PC-9 (cell line): ENCODE measurements at regions not wholly inside any gene's neighbourhood (a gene's known extent, or its start where the extent isn't known, plus 50 kb on each side); places are given as distances from the start of the nearest gene placed in this dataset.

Source experiments
- BruUV-seq: library from RNA; stranded (reverse); fragments of 400-500 nt; replicated peaks from 2 replicates; lab custom pipeline; 2021; lab: Mats Ljungman, UMichigan
- CTCF ChIA-PET: fragments of 300-600 bp; sonication (Branson Sonifier 250); formaldehyde crosslinking; loops from one replicate; lab custom pipeline; 2022; ENCODE audit warnings: antibody characterized with exemption; lab: Charles Lee
- POLR2A ChIA-PET: fragments of 300-600 bp; sonication (Branson Sonifier 250); formaldehyde crosslinking; loops from one replicate; lab custom pipeline; 2022; ENCODE audit warnings: antibody characterized with exemption; ENCODE audit not compliant: unreplicated experiment; lab: Charles Lee
- DNase-seq, 2 experiments: peaks; one replicate each; pipeline versions ENCODE4 v3.0.0 to v3.0.0-alpha.2; 2015 to 2022; ENCODE audit warnings: mixed read lengths in 1 of 2
- H2AFZ ChIP-seq: fragments of 200-600 bp; sonication (generic); 2 replicates; pipeline ENCODE4 v1.8.1; 2017; ENCODE audit warnings: antibody characterized with exemption
- H3F3A ChIP-seq: fragments of 200-600 bp; sonication (generic); 2 replicates; pipeline ENCODE4 v1.8.1; 2017; ENCODE audit warnings: antibody characterized with exemption, mild to moderate bottlenecking, low read depth; ENCODE audit not compliant: insufficient read depth
- H3K27ac ChIP-seq: fragments of 200-600 bp; sonication (generic); 2 replicates; pipeline ENCODE4 v1.6.1; 2016; ENCODE audit warnings: mixed run types
- H3K27me3 ChIP-seq: fragments of 200-600 bp; sonication (generic); 2 replicates; pipeline ENCODE4 v1.6.1; 2016; ENCODE audit warnings: low read depth, mixed run types; ENCODE audit not compliant: insufficient read depth
- H3K36me3 ChIP-seq: fragments of 200-600 bp; sonication (generic); 2 replicates; pipeline ENCODE4 v1.6.1; 2016; ENCODE audit warnings: low read depth, mixed run types
- H3K4me1 ChIP-seq: fragments of 200-600 bp; sonication (generic); replicated peaks from 2 replicates; pipeline ENCODE4 v1.6.1; 2016; ENCODE audit warnings: mixed run types; ENCODE audit not compliant: insufficient read depth
- H3K4me2 ChIP-seq: fragments of 200-600 bp; sonication (generic); 2 replicates; pipeline ENCODE4 v1.6.1; 2017; ENCODE audit warnings: mixed run types
- H3K4me3 ChIP-seq: fragments of 200-600 bp; sonication (generic); 2 replicates; pipeline ENCODE4 v1.6.1; 2016; ENCODE audit warnings: mixed run types
- H3K79me2 ChIP-seq: fragments of 200-600 bp; sonication (generic); 2 replicates; pipeline ENCODE4 v1.6.1; 2017; ENCODE audit warnings: low read depth, mixed run types
- H3K9me2 ChIP-seq: fragments of 200-600 bp; sonication (generic); 2 replicates; pipeline ENCODE4 v1.8.1; 2017; ENCODE audit warnings: mild to moderate bottlenecking; ENCODE audit not compliant: insufficient read depth
- H3K9me3 ChIP-seq: fragments of 200-600 bp; sonication (generic); 2 replicates; pipeline ENCODE4 v1.8.1; 2016; ENCODE audit warnings: low read depth; ENCODE audit not compliant: insufficient read depth
- H4K20me1 ChIP-seq: fragments of 200-600 bp; sonication (generic); 2 replicates; pipeline ENCODE4 v1.8.1; 2017; ENCODE audit not compliant: insufficient read depth
- CTCF ChIP-seq: fragments of 200-600 bp; sonication (generic); conservative IDR thresholded peaks from 2 replicates; pipeline ENCODE4 v1.6.1; 2017; ENCODE audit warnings: mixed run types, antibody characterized with exemption, mild to moderate bottlenecking, moderate library complexity
- EZH2 ChIP-seq: fragments of 200-600 bp; sonication (generic); IDR thresholded peaks from 2 replicates; pipeline ENCODE4 v1.8.0; 2017; ENCODE audit warnings: antibody characterized with exemption, low read depth
- intact Hi-C: fragments of 100-400 bp; cut with micrococcal nuclease; formaldehyde crosslinking; loops from one replicate; pipeline ENCODE4 v1.10.0; 2022; ENCODE audit not compliant: unreplicated experiment

- CTCF ChIA-PET: no interaction called here
- Histone ChIP-seq H3K36me3 (no peaks in the 10 kb centered on the region), H3K4me1 (no peaks in the 10 kb centered on the region), H3K27ac (no peak overlapping the region), H4K20me1 (no peaks in the 10 kb centered on the region), H3K9me3 (no peaks in the 10 kb centered on the region), H3K4me3 (no peak overlapping the region), H3K9me2 (no peaks in the 10 kb centered on the region), H3K27me3 (peaks cover 6% of the 10 kb centered on the region; the same call in 1 of the 2 replicates), H3K79me2 (no peaks in the 10 kb centered on the region), H3K4me2 (no peak overlapping the region), H3F3A (no peaks in the 10 kb centered on the region), H2AFZ (no peak overlapping the region)
- TF ChIP-seq EZH2 (no peak), CTCF (no peak)
- BruUV-seq: no TSS peak
- POLR2A ChIA-PET: no interaction called here
- no peak for DNase-seq
- intact Hi-C loops: no loop called here
Measured at GRCh38 chr15:52879904-52880303, 89.8 kb upstream of the ONECUT1 start.

GRCh38 chr15:52879145-52879544 is 89.0 kb upstream of the ONECUT1 start:
- TF ChIP-seq CTCF (no peak), EZH2 (no peak)
- BruUV-seq: no TSS peak
- POLR2A ChIA-PET: no interaction called here

GRCh38 chr15:52876991-52877663 is 87.0 kb upstream of the ONECUT1 start:
- Histone ChIP-seq H3K9me2 (no peaks in the 10 kb centered on the region), H3K27me3 (peaks cover 11% of the 10 kb centered on the region; the same call in 1 of the 2 replicates), H3K27ac (no peak overlapping the region), H3K79me2 (no peaks in the 10 kb centered on the region), H3K36me3 (no peaks in the 10 kb centered on the region), H3K4me1 (no peaks in the 10 kb centered on the region), H2AFZ (no peak overlapping the region), H4K20me1 (no peaks in the 10 kb centered on the region), H3K4me2 (no peak overlapping the region), H3K4me3 (no peak overlapping the region), H3F3A (no peaks in the 10 kb centered on the region), H3K9me3 (no peaks in the 10 kb centered on the region)
- TF ChIP-seq CTCF (no peak), EZH2 (no peak)
- no TSS peak for BruUV-seq
- POLR2A ChIA-PET: no interaction called here
- CTCF ChIA-PET: no interaction called here
- intact Hi-C loops: no loop called here
- no peak for DNase-seq

More at GRCh38 chr15:52879145-52879544, 89.0 kb upstream of the ONECUT1 start:
- Histone ChIP-seq H3K4me1 (no peaks in the 10 kb centered on the region), H3K27ac (no peak overlapping the region), H3K36me3 (no peaks in the 10 kb centered on the region), H3F3A (no peaks in the 10 kb centered on the region), H2AFZ (no peak overlapping the region), H4K20me1 (no peaks in the 10 kb centered on the region), H3K27me3 (peaks cover 11% of the 10 kb centered on the region; the same call in 1 of the 2 replicates), H3K9me2 (no peaks in the 10 kb centered on the region), H3K9me3 (no peaks in the 10 kb centered on the region), H3K4me2 (no peak overlapping the region), H3K4me3 (no peak overlapping the region), H3K79me2 (no peaks in the 10 kb centered on the region)
- intact Hi-C loops: no loop called here
- no peak for DNase-seq
- CTCF ChIA-PET: no interaction called here
